SK-N-MC (cell line): ENCODE measurements at regions not wholly inside any gene's neighbourhood (a gene's known extent, or its start where the extent isn't known, plus 50 kb on each side); places are given as distances from the start of the nearest gene placed in this dataset.
"Not testable (repeated sequence)": the region's sequence is repeated elsewhere in the genome, so short reads cannot be mapped to it uniquely, and the experiment has no call there.

ENCODE experiments used
- DNase-seq: peaks from one replicate; pipeline ENCODE4 v3.0.0-alpha.2; 2011; ENCODE audit warnings: low read depth, low spot score
- H3K27ac ChIP-seq: fragments of 200-600 bp; sonication (generic); 2 replicates; pipeline ENCODE4 v1.5.1; 2016; ENCODE audit warnings: mixed run types
- H3K36me3 ChIP-seq: fragments of 200-600 bp; sonication (generic); 2 replicates; pipeline ENCODE4 v1.6.1; 2017; ENCODE audit warnings: antibody characterized with exemption, low read length, mixed read lengths; ENCODE audit not compliant: insufficient read depth
- H3K4me3 ChIP-seq: fragments of 200-600 bp; sonication (generic); 2 replicates; pipeline ENCODE4 v1.5.1; 2016
- H3K9ac ChIP-seq: fragments of 200-600 bp; sonication (generic); 2 replicates; pipeline ENCODE4 v1.8.0; 2017; ENCODE audit warnings: mixed run types, mixed read lengths; ENCODE audit not compliant: insufficient read length
- H3K9me3 ChIP-seq: fragments of 200-600 bp; sonication (generic); 2 replicates; pipeline ENCODE4 v1.6.1; 2017; ENCODE audit warnings: low read depth, mild to moderate bottlenecking, antibody characterized with exemption, low read length, moderate library complexity, mixed read lengths
- EZH2 ChIP-seq: fragments of 200-600 bp; sonication (generic); IDR thresholded peaks from one replicate; pipeline ENCODE4 v1.6.1; 2017; ENCODE audit warnings: antibody characterized with exemption
- FOXP2 ChIP-seq: optimal IDR thresholded peaks from 2 replicates; pipeline ENCODE3; 2011; ENCODE audit warnings: mild to moderate bottlenecking, moderate library complexity; ENCODE audit not compliant: insufficient read depth; ENCODE audit errors: extremely low read length, control extremely low read depth
- POLR2AphosphoS5 ChIP-seq: IDR thresholded peaks from 2 replicates; pipeline ENCODE4 v1.6.1; 2012; ENCODE audit warnings: mild to moderate bottlenecking, low read depth, low read length, borderline replicate concordance

- Histone ChIP-seq H3K27ac (no peak overlapping the region), H3K36me3 (no peaks in the 10 kb centered on the region), H3K9me3 (no peaks in the 10 kb centered on the region), H3K4me3 (no peak overlapping the region), H3K9ac (no peak overlapping the region)
- no peak for DNase-seq
- TF ChIP-seq POLR2AphosphoS5 (no peak), FOXP2 (no peak)
Measured at GRCh38 chr2:221752781-221753180, 180.7 kb upstream of the EPHA4 start.

DNA sequence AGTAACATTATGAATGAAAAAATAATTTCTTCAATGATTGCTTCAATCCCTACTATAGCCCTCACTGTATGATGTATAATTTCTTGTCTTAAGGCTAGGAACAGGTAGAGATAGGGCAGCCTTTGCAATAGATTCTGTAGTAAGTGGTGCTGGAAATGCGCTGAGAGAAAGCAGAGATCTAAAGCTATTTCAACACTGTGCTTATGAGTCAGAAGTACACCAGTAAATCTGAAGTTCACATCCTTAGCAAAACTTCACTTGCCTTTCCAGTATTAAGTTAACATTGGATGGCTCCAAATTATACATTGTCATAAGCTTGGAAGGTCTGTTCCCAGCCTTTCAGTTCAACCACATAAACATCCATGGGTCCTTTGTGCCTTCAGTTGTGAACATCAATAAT lies 178.2 kb upstream of the EPHA4 start:
- no peaks in the 10 kb centered on the region for H3K9me3 ChIP-seq
- no peaks in the 10 kb centered on the region for H3K36me3 ChIP-seq
- no peak overlapping the region for H3K4me3 ChIP-seq
- no peak overlapping the region for H3K27ac ChIP-seq
- DNase-seq, result no peak
- no peak overlapping the region for H3K9ac ChIP-seq
- TF ChIP-seq EZH2 (no peak), FOXP2 (no peak), POLR2AphosphoS5 (no peak)

GRCh38 chr2:221747289-221747972 lies 175.3 kb upstream of the EPHA4 start:
- H3K4me3 ChIP-seq, result no peak overlapping the region
- no peak for DNase-seq
- no peak overlapping the region for H3K27ac ChIP-seq
- TF ChIP-seq POLR2AphosphoS5 (no peak), EZH2 (no peak), FOXP2 (no peak)
- H3K9me3 ChIP-seq, result no peaks in the 10 kb centered on the region
- no peak overlapping the region for H3K9ac ChIP-seq
- no peaks in the 10 kb centered on the region for H3K36me3 ChIP-seq

DNA sequence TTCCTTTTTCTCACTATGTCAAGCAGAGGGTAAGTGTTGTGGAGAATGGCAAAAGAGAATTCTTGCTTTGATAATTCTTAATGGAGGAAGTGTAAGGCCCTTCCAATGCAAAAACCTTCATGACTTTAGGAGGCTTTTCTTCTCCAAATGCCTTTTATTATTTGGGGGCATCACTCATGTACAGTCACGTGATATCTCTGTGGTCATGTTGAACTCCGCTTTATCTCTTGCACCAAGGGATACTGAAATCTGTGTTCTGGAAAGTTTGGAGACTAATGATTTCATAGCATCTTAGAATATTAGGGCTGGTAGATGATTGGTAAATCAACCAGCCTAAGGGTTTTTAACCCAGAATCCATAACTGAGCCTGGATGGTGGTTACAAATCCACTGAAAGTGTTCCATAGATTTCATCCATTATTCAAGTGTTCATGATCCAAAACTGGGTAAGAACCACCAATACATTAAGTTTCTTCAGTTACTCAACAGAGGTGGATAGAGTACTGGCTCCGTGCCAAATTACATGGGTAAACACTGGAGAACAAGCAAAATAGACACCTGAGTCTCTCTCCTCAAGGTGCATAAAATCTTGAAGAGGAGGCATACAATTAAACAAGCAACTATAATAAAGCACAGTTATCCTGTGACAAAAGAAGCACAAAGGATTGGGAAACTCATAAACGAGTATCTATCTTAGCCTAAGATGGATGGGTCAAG lies 169.6 kb upstream of the EPHA4 start:
- DNase-seq, result no peak
- no peak overlapping the region for H3K9ac ChIP-seq

DNA sequence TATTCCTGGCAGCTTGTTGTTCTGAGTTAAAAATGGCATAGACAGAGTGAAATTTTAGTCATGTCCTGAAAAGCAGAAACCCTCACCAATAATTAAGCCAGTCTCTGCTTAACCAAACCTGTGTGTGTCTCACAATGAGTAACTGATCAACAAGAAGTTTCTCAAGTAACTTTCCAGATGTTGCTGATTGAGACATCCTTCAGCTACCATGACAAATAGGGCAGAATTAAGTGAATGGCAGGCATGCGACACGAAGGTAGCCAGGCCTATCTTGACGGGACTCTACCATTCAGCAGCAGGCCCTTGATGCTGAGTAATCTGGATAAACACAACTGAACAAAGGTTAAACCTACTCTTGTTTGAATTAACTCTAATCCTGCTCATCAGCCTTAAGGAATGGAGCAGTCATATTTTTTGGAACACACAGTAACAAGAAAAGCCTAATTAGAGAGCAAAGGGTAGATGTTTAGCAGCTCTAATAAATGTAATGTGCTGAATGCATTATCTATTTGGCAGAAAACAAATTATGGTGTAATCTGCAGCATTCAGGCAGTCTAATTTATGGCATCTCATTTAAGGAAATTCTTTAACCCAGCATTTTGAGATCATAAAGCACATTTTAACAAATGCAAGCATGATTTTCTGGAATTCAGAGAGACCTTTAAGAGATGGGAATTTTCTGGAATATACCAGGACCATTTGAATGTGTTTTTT lies 159.5 kb upstream of the EPHA4 start:
- Histone ChIP-seq H3K27ac (no peak overlapping the region), H3K36me3 (no peaks in the 10 kb centered on the region), H3K4me3 (no peak overlapping the region), H3K9ac (no peak overlapping the region), H3K9me3 (no peaks in the 10 kb centered on the region)
- TF ChIP-seq POLR2AphosphoS5, result no peak
- no peak for TF ChIP-seq EZH2
- peak; percentile 23 for TF ChIP-seq FOXP2
- DNase-seq, result peak; percentile 5

More for the DNA sequence above, 169.6 kb upstream of the EPHA4 start:
- Histone ChIP-seq H3K36me3 (no peaks in the 10 kb centered on the region), H3K27ac (no peak overlapping the region), H3K9me3 (no peaks in the 10 kb centered on the region), H3K4me3 (no peak overlapping the region)
- TF ChIP-seq EZH2 (no peak), POLR2AphosphoS5 (no peak)

- Histone ChIP-seq H3K36me3 (no peaks in the 10 kb centered on the region), H3K9ac (no peak overlapping the region), H3K4me3 (no peak overlapping the region), H3K27ac (no peak overlapping the region), H3K9me3 (no peaks in the 10 kb centered on the region)
- DNase-seq, result no peak
- TF ChIP-seq EZH2 (no peak), FOXP2 (no peak), POLR2AphosphoS5 (no peak)
Measured at GRCh38 chr2:221726894-221727513, 154.9 kb upstream of the EPHA4 start.

GRCh38 chr2:221724631-221725203 lies 152.6 kb upstream of the EPHA4 start:
- Histone ChIP-seq H3K9me3 (no peaks in the 10 kb centered on the region), H3K4me3 (no peak overlapping the region), H3K27ac (no peak overlapping the region), H3K9ac (no peak overlapping the region), H3K36me3 (no peaks in the 10 kb centered on the region)
- DNase-seq, result no peak
- TF ChIP-seq POLR2AphosphoS5 (no peak), EZH2 (no peak)

DNA sequence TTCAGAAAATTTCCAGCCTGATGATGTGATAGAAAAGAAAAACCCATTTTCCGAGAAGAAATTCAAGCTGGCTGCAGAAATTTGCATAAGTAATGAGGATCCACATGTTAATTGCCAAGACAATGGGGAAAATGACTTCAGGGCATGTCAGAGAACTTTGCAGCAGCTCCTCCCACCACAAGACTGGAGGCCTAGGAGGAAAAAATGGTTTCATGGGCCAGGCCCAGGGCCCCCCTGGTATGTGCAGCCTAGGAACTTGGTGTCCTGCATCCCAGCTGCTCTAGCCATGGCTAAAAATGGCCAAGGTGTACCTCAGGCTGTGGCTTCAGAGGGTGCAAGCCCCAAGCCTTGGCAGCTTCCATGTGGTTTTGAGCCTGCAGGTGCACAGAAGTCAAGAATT lies 152.0 kb upstream of the EPHA4 start:
- not testable (repeated sequence) for H3K36me3 ChIP-seq, H3K9me3 ChIP-seq, H3K9ac ChIP-seq, H3K4me3 ChIP-seq, DNase-seq, H3K27ac ChIP-seq
